B cell (primary cell): ENCODE measurements at regions not wholly inside any gene's neighbourhood (a gene's known extent, or its start where the extent isn't known, plus 50 kb on each side); places are given as distances from the start of the nearest gene placed in this dataset.

Source experiments
- ATAC-seq: fragments of 200-7000 bp; cut with Tn5 transposase; one replicate; pipeline ENCODE4 v1.10.0; 2021; ENCODE audit warnings: low read depth, mild to moderate bottlenecking, moderate number of reproducible peaks, moderate library complexity
- CTCF ChIA-PET: fragments of 350-600 bp; sonication (Branson Sonifier 250); formaldehyde crosslinking; loops from one replicate; lab custom pipeline; 2021; ENCODE audit warnings: antibody characterized with exemption, inconsistent platforms; lab: Charles Lee
- POLR2A ChIA-PET: fragments of 350-600 bp; sonication (Branson Sonifier 250); formaldehyde crosslinking; loops from one replicate; lab custom pipeline; 2021; ENCODE audit warnings: antibody characterized with exemption; lab: Charles Lee
- DNase-seq: peaks from one replicate; pipeline ENCODE4 v3.0.0; 2013
- H2AFZ ChIP-seq: 2 replicates; pipeline ENCODE4 v1.6.1; 2012; ENCODE audit warnings: mild to moderate bottlenecking, low read depth, low read length; ENCODE audit not compliant: insufficient read depth, poor library complexity, severe bottlenecking
- H3K27ac ChIP-seq, 2 donors: 1 replicate in 1 of 2; 2 replicates in 1 of 2; pipeline ENCODE4 v1.5.1; 2012 to 2013; ENCODE audit warnings: low read length in 2 of 2, mild to moderate bottlenecking in 2 of 2, moderate library complexity in 1 of 2
- H3K27me3 ChIP-seq, 4 experiments: fragments of 200-600 bp in 1 of 4; sonication (generic) in 1 of 4; replicated peaks in 1 of 4; 1 replicate in 2 of 4; 2 replicates in 2 of 4; pipeline versions ENCODE4 v1.6.1 to v1.7.0; 2013 to 2016; ENCODE audit warnings: low read length in 3 of 4, mild to moderate bottlenecking in 2 of 4, mixed read lengths in 1 of 4, moderate library complexity in 1 of 4; ENCODE audit not compliant: insufficient read depth in 4 of 4, control insufficient read depth in 3 of 4; ENCODE audit errors: control extremely low read depth in 1 of 4
- H3K36me3 ChIP-seq, 2 experiments: replicated peaks in 1 of 2; 1 replicate in 1 of 2; 2 replicates in 1 of 2; pipeline versions ENCODE4 v1.6.1 to v1.7.1; 2013; ENCODE audit warnings: low read length in 1 of 2; ENCODE audit not compliant: insufficient read depth in 2 of 2, control insufficient read depth in 1 of 2; ENCODE audit errors: control extremely low read depth in 1 of 2, extremely low read depth in 1 of 2
- H3K4me1 ChIP-seq, 2 donors: fragments of 200-600 bp in 1 of 2; sonication (generic) in 1 of 2; 1 replicate in 1 of 2; 2 replicates in 1 of 2; pipeline versions ENCODE4 v1.5.1 to v1.6.1; 2013 to 2017; ENCODE audit warnings: low read length in 2 of 2; ENCODE audit not compliant: control insufficient read depth in 2 of 2, insufficient read depth in 2 of 2
- H3K4me2 ChIP-seq: replicated peaks from 2 replicates; pipeline ENCODE3; 2012; ENCODE audit warnings: mild to moderate bottlenecking, low read depth, low read length; ENCODE audit not compliant: poor library complexity, severe bottlenecking
- H3K4me3 ChIP-seq, 5 experiments: fragments of 200-600 bp in 1 of 5; sonication (generic) in 1 of 5; 1 replicate in 3 of 5; 2 replicates in 2 of 5; pipeline versions ENCODE4 v1.5.1 to v1.7.0; 2011 to 2016; ENCODE audit warnings: low read length in 4 of 5, mild to moderate bottlenecking in 4 of 5, low read depth in 2 of 5, control low read depth in 1 of 5, moderate library complexity in 1 of 5; ENCODE audit not compliant: insufficient read depth in 1 of 5; ENCODE audit errors: control extremely low read depth in 1 of 5, extremely low read depth in 1 of 5
- H3K79me2 ChIP-seq: fragments of 200-600 bp; sonication (generic); one replicate; pipeline ENCODE4 v1.6.0; 2016; ENCODE audit warnings: low read length; ENCODE audit not compliant: control insufficient read depth, insufficient read depth
- H3K9ac ChIP-seq: fragments of 200-600 bp; sonication (generic); 2 replicates; pipeline ENCODE4 v1.6.1; 2017; ENCODE audit warnings: mild to moderate bottlenecking, low read length, moderate library complexity
- H3K9me3 ChIP-seq, 3 donors: one replicate each; pipeline versions ENCODE4 v1.6.1 to v1.7.1; 2013; ENCODE audit warnings: low read length in 2 of 3; ENCODE audit not compliant: control insufficient read depth in 2 of 3, insufficient read depth in 1 of 3; ENCODE audit errors: control extremely low read depth in 1 of 3
- H4K20me1 ChIP-seq: 2 replicates; pipeline ENCODE4 v1.6.0; 2012; ENCODE audit warnings: mild to moderate bottlenecking, low read length; ENCODE audit not compliant: insufficient read depth, control insufficient read depth, poor library complexity, severe bottlenecking
- H3K27ac Mint-ChIP-seq: one replicate; pipeline ENCODE4 v1.8.0; 2021; ENCODE audit warnings: mixed read lengths
- H3K27me3 Mint-ChIP-seq: one replicate; pipeline ENCODE4 v1.8.0; 2021; ENCODE audit warnings: mixed read lengths
- H3K4me1 Mint-ChIP-seq: one replicate; pipeline ENCODE4 v1.8.0; 2021; ENCODE audit warnings: mixed read lengths
- H3K4me3 Mint-ChIP-seq: one replicate; pipeline ENCODE4 v1.8.0; 2021; ENCODE audit warnings: mixed read lengths
- H3K9me3 Mint-ChIP-seq: one replicate; pipeline ENCODE4 v1.8.0; 2022; ENCODE audit warnings: mixed read lengths; ENCODE audit not compliant: insufficient read depth
- CTCF ChIP-seq: fragments of 200-600 bp; IDR thresholded peaks from one replicate; pipeline ENCODE4 v1.8.0; 2022; ENCODE audit warnings: antibody characterized with exemption, mild to moderate bottlenecking
- EZH2 ChIP-seq: IDR thresholded peaks from 2 replicates; pipeline ENCODE4 v1.6.1; 2012; ENCODE audit warnings: borderline replicate concordance, low read depth, mild to moderate bottlenecking, moderate library complexity, low read length; ENCODE audit not compliant: insufficient read depth, poor library complexity, severe bottlenecking
- WGBS: methylation state at CpG from one replicate; pipeline ENCODE4 v1.1.5; 2013; ENCODE audit warnings: missing lambda C conversion rate; ENCODE audit not compliant: insufficient coverage; 5-methylcytosine and 5-hydroxymethylcytosine counted together
- intact Hi-C: fragments of 100-400 bp; cut with micrococcal nuclease; formaldehyde crosslinking; loops from one replicate; pipeline ENCODE4 v1.10.0; 2022

DNA sequence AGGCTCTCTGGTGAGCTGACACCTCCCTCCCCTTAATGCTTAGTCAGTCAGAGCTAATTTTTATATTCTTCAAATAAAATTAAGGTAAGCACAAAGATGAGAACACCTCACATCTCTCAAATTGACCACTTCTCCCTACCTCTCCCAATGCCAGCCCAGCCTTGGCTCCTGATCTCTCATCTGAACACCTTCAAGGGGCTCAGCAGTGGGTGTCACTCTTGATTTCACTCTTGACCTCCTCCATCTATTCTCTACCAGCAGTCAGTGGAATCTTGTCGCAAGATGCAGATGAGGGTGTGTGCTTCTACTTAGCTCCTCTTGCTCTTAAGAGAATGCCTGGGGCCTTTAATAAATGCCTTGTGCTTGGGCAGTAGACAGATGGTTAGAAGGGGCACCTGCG is 309.0 kb upstream of the IRX3 start:
- H3K27me3 Mint-ChIP-seq = peaks cover 24% of the 10 kb centered on the region
- H3K4me3 ChIP-seq = no peak overlapping the region
- H4K20me1 ChIP-seq = no peaks in the 10 kb centered on the region
- no peaks in the 10 kb centered on the region for H3K79me2 ChIP-seq
- no peak overlapping the region for H3K27ac Mint-ChIP-seq
- H3K27ac ChIP-seq = no peak overlapping the region
- H3K9ac ChIP-seq = no peak overlapping the region
- peaks cover 0 to 10% (median 0%) of the 10 kb centered on the region in 4 experiments for H3K27me3 ChIP-seq
- no peak overlapping the region for H2AFZ ChIP-seq
- WGBS = 0% methylated on average over 1 of the region's 2 CpGs
- intact Hi-C loops = no loop called here
- TF ChIP-seq CTCF = no peak
- no peak for TF ChIP-seq EZH2
- peaks cover 0 to 11% (median 0%) of the 10 kb centered on the region in 3 donors for H3K9me3 ChIP-seq
- ChIA-PET POLR2A (no interaction called here), CTCF (no interaction called here)
- no peaks in the 10 kb centered on the region for H3K36me3 ChIP-seq
- ATAC-seq = no peak
- peaks cover 6% of the 10 kb centered on the region for H3K9me3 Mint-ChIP-seq
- no peaks in the 10 kb centered on the region for H3K4me1 Mint-ChIP-seq
- no peak for DNase-seq
- no peak overlapping the region for H3K4me3 Mint-ChIP-seq
- no peak overlapping the region for H3K4me2 ChIP-seq
- H3K4me1 ChIP-seq = no peaks in the 10 kb centered on the region

DNA sequence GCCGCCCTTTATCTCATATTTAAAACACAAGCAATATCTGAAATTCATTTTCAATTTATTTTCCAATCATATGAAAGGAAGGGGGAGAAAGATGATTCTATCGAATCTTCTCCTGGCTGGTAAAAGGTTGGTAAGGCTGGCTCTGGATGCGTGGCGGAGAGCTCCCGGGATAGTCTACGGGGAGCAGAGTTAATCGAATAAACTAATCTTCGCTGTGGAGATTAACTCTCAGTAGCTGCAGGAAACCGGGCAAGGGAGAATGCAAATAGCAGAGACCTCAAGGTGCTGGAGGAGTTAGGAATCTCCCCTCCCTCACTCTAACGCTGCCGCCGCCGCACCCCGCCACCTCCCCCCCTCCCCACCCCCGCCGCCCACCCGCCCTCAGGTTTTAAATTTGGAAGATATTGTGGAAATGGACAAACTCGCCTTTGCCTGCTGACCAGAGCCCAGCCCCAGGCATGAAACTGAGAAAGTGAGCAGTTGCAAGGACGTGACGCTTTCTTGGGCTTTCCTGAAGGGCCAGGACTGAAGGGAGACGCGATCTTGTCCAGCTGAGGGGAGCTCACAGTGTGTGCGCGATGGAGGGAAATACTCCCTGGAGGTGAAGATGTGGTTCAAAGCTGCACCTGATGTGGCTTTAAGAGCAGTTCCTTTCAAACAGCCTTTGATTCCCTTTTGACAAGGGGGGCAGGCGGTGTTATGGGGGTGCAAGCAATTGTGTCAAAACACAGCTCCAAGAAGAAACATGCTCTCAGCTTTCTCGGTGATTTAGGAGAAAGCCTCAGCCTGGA is 308.2 kb upstream of the IRX3 start:
- no peak overlapping the region for H3K4me2 ChIP-seq
- DNase-seq = no peak
- H4K20me1 ChIP-seq = no peaks in the 10 kb centered on the region
- peaks cover 0 to 11% (median 0%) of the 10 kb centered on the region in 3 donors for H3K9me3 ChIP-seq
- 26% methylated on average over 11 of the region's 26 CpGs for WGBS
- no peak overlapping the region for H3K27ac ChIP-seq
- H3K4me1 ChIP-seq = no peaks in the 10 kb centered on the region
- H2AFZ ChIP-seq = no peak overlapping the region
- TF ChIP-seq CTCF (no peak), EZH2 (no peak)
- intact Hi-C loops = no loop called here
- CTCF ChIA-PET = no interaction called here
- Mint-ChIP-seq H3K9me3 (peaks cover 6% of the 10 kb centered on the region), H3K4me3 (no peak overlapping the region), H3K4me1 (no peaks in the 10 kb centered on the region), H3K27ac (no peak overlapping the region), H3K27me3 (peaks cover 27% of the 10 kb centered on the region)
- peaks cover 0 to 10% (median 0%) of the 10 kb centered on the region in 4 experiments for H3K27me3 ChIP-seq
- no peaks in the 10 kb centered on the region for H3K79me2 ChIP-seq
- POLR2A ChIA-PET = no interaction called here
- no peak for ATAC-seq
- H3K4me3 ChIP-seq = no peak overlapping the region
- H3K9ac ChIP-seq = no peak overlapping the region
- H3K36me3 ChIP-seq = no peaks in the 10 kb centered on the region
